ENCODE measurements at regions not wholly inside any gene's neighbourhood (a gene's known extent, or its start where the extent isn't known, plus 50 kb on each side); places are given as distances from the start of the nearest gene placed in this dataset.

GRCh38 chr11:4191031-4191571, 96.5 kb downstream of the RRM1 start:
- H3K36me3 ChIP-seq: no peaks in the 10 kb centered on the region
- no peak for DNase-seq (ENCODE audit: extremely low spot score)
- H3K9me3 ChIP-seq: no peaks in the 10 kb centered on the region
- peaks cover 5 to 28% (median 25%) of the 10 kb centered on the region in 4 donors for H3K4me1 ChIP-seq
- 58% methylated on average over 7 of the region's 9 CpGs for WGBS
- no peak for TF ChIP-seq EP300 (IDR thresholded peaks at IDR 0.05)
- TF ChIP-seq, protein P1, sequence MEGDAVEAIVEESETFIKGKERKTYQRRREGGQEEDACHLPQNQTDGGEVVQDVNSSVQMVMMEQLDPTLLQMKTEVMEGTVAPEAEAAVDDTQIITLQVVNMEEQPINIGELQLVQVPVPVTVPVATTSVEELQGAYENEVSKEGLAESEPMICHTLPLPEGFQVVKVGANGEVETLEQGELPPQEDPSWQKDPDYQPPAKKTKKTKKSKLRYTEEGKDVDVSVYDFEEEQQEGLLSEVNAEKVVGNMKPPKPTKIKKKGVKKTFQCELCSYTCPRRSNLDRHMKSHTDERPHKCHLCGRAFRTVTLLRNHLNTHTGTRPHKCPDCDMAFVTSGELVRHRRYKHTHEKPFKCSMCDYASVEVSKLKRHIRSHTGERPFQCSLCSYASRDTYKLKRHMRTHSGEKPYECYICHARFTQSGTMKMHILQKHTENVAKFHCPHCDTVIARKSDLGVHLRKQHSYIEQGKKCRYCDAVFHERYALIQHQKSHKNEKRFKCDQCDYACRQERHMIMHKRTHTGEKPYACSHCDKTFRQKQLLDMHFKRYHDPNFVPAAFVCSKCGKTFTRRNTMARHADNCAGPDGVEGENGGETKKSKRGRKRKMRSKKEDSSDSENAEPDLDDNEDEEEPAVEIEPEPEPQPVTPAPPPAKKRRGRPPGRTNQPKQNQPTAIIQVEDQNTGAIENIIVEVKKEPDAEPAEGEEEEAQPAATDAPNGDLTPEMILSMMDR (IDR thresholded peaks at IDR 0.05): no peak
- intact Hi-C loops (cut with DNase I): no loop called here
- no peak overlapping the region for H3K4me3 ChIP-seq
- H3K27ac ChIP-seq (replicated peaks in 1 of 4): peak overlapping the region in 3 of 4 donors; percentile 5 to 59 (median 50)
- H3K27me3 ChIP-seq: no peaks in the 10 kb centered on the region

DNA sequence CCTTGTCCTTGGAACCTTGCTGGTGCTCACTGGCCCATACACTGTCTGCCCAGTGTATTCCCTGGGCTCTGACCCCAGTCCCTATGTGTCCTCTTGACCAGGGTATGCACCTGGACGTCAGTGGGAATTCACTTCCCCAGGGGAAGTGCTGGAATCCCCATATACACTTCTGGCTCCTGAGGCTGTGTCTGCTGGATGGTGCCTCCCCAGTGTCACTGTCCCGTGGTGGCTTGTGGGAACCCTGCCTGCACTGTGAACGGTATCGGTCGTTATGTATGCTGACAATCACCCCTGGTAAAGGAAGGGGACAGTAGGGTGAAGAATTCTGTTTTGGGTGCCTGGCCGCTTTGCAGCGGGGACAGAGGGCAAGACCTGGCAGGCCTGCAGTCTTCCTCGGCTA, 95.9 kb downstream of the RRM1 start:
- no peak for DNase-seq (ENCODE audit: extremely low spot score)
- WGBS: 70% methylated on average over 2 of the region's 8 CpGs
- Histone ChIP-seq H3K27ac (replicated peaks in 1 of 4) (peak overlapping the region in 2 of 4 donors; percentile 50 to 54), H3K9me3 (no peaks in the 10 kb centered on the region), H3K27me3 (no peaks in the 10 kb centered on the region), H3K36me3 (no peaks in the 10 kb centered on the region), H3K4me1 (peaks cover 5 to 28% (median 25%) of the 10 kb centered on the region in 4 donors), H3K4me3 (no peak overlapping the region)
- intact Hi-C loops (cut with DNase I): no loop called here
- TF ChIP-seq, protein P1 (IDR thresholded peaks at IDR 0.05): no peak
- TF ChIP-seq EP300 (IDR thresholded peaks at IDR 0.05): no peak
- no peak for TF ChIP-seq POLR2A (IDR thresholded peaks at IDR 0.05; ENCODE audit: low read depth)
- TF ChIP-seq POLR2AphosphoS5 (IDR thresholded peaks at IDR 0.05): no peak

DNA sequence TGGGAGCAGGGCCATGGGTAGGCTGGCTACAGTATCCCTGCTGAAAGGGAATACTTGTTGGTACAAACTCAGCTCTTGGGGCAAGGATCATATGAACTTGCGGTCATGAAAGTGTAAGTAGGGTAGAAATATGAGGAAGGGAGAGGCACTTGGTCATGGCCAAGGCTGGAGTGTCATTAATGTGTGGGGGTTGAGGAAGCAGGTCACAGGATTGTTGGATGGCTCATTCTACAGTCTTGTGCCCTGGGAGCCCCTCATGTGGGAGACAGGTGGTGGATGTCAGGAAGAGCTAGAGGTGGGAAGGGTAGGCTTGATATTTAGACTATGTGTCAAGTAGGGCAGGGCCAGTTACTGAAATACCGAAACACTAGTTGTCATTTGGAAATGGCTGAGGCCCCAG, 95.5 kb downstream of the RRM1 start:
- TF ChIP-seq POLR2A (IDR thresholded peaks at IDR 0.05; ENCODE audit: low read depth): no peak
- TF ChIP-seq EP300 (IDR thresholded peaks at IDR 0.05): no peak
- TF ChIP-seq, protein P1 (IDR thresholded peaks at IDR 0.05): no peak
- no peak for TF ChIP-seq POLR2AphosphoS5 (IDR thresholded peaks at IDR 0.05)
- no peak overlapping the region for H3K4me3 ChIP-seq
- no peak for DNase-seq (ENCODE audit: extremely low spot score)
- no peaks in the 10 kb centered on the region for H3K27me3 ChIP-seq
- peaks cover 5 to 30% (median 25%) of the 10 kb centered on the region in 4 donors for H3K4me1 ChIP-seq
- no peak overlapping the region for H3K27ac ChIP-seq (replicated peaks in 1 of 4)
- 47% methylated on average over 2 of the region's 2 CpGs for WGBS
- H3K36me3 ChIP-seq: no peaks in the 10 kb centered on the region
- intact Hi-C loops (cut with DNase I): no loop called here
- H3K9me3 ChIP-seq: no peaks in the 10 kb centered on the region

Data from esophagus muscularis mucosa (tissue), 4 donors.